GM21528 (cell line): ENCODE measurements at regions not wholly inside any gene's neighbourhood (a gene's known extent, or its start where the extent isn't known, plus 50 kb on each side); places are given as distances from the start of the nearest gene placed in this dataset.
"Not testable (repeated sequence)": the region's sequence is repeated elsewhere in the genome, so short reads cannot be mapped to it uniquely, and the experiment has no call there.

Experiments
- ATAC-seq: cut with Tn5 transposase; IDR thresholded peaks from one replicate; pipeline ENCODE4 v1.9.1; 2021; ENCODE audit warnings: mild to moderate bottlenecking, moderate library complexity; ENCODE audit not compliant: unreplicated experiment, low FRiP score

- ATAC-seq: no peak
Measured at GRCh38 chr12:91717804-91718203, 427.8 kb downstream of the BTG1 start.

- not testable (repeated sequence) for ATAC-seq
Measured at GRCh38 chr12:91711925-91712324, 433.7 kb downstream of the BTG1 start.

- no peak for ATAC-seq
Measured at GRCh38 chr12:91706466-91706865, 439.2 kb downstream of the BTG1 start.

- no peak for ATAC-seq
Measured at GRCh38 chr12:91704446-91704845, 441.2 kb downstream of the BTG1 start.

- ATAC-seq: no peak
Measured at GRCh38 chr12:91703491-91704283, 442.0 kb downstream of the BTG1 start.

- no peak for ATAC-seq
Measured at GRCh38 chr12:91702843-91703425, 442.7 kb downstream of the BTG1 start.

- ATAC-seq: no peak
Measured at GRCh38 chr12:91695964-91696363, 449.7 kb downstream of the BTG1 start.

- ATAC-seq: not testable (repeated sequence)
Measured at GRCh38 chr12:91695406-91695805, 450.2 kb downstream of the BTG1 start.

- ATAC-seq: no peak
Measured at GRCh38 chr12:91690531-91690930, 455.1 kb downstream of the BTG1 start.

GRCh38 chr12:91687052-91688017 lies 458.3 kb downstream of the BTG1 start:
- no peak for ATAC-seq

GRCh38 chr12:91685917-91686316 lies 459.7 kb downstream of the BTG1 start:
- no peak for ATAC-seq

GRCh38 chr12:91681751-91682150 lies 463.9 kb downstream of the BTG1 start:
- no peak for ATAC-seq

GRCh38 chr12:91680864-91681263 lies 464.8 kb downstream of the BTG1 start:
- ATAC-seq: no peak

- no peak for ATAC-seq
Measured at GRCh38 chr12:91677556-91677955, 468.1 kb downstream of the BTG1 start.

- ATAC-seq: no peak
Measured at GRCh38 chr12:91675401-91675800, 470.2 kb downstream of the BTG1 start.

- no peak for ATAC-seq
Measured at GRCh38 chr12:91672130-91672529, 473.5 kb downstream of the BTG1 start.

- no peak for ATAC-seq
Measured at GRCh38 chr12:91667694-91668093, 478.0 kb downstream of the BTG1 start.

GRCh38 chr12:91663744-91664143 lies 481.1 kb upstream of the DCN start:
- no peak for ATAC-seq

GRCh38 chr12:91663310-91663709 lies 480.7 kb upstream of the DCN start:
- no peak for ATAC-seq

GRCh38 chr12:91662021-91662420 lies 479.4 kb upstream of the DCN start:
- ATAC-seq: no peak

GRCh38 chr12:91657032-91657431 lies 474.4 kb upstream of the DCN start:
- no peak for ATAC-seq
